Stimulated activated CD8-positive, alpha-beta memory T cell treated with anti-CD3 and anti-CD28 coated beads, Interleukin-4, amount 100 ng/mL, for 24 hours (primary cell): ENCODE measurements at regions not wholly inside any gene's neighbourhood (a gene's known extent, or its start where the extent isn't known, plus 50 kb on each side); places are given as distances from the start of the nearest gene placed in this dataset.

Experiments used
- DNase-seq: peaks from one replicate; pipeline ENCODE4 v3.0.0-alpha.2; 2020; ENCODE audit warnings: low read depth

DNA sequence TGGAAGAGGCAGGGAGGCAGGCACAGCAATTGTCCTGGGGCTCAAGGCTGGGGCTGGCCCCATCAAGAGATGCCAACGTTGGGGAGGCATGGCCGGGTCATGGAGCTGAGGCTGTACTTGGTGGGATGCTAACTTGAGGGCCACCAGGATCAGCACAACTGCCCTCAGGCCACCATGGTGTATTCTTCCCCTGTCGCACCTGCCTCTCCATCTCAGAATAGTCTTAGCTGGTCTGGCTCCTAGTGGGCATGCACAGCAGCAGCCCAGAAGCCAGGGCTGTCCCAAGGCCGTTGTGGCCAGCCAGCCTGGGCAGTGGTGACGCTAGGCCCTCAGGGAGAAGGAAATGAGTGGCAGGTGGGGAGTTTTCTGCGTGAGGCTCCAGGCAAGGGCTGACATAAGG, 91.3 kb downstream of the DHCR7 start:
- DNase-seq: no peak

DNA sequence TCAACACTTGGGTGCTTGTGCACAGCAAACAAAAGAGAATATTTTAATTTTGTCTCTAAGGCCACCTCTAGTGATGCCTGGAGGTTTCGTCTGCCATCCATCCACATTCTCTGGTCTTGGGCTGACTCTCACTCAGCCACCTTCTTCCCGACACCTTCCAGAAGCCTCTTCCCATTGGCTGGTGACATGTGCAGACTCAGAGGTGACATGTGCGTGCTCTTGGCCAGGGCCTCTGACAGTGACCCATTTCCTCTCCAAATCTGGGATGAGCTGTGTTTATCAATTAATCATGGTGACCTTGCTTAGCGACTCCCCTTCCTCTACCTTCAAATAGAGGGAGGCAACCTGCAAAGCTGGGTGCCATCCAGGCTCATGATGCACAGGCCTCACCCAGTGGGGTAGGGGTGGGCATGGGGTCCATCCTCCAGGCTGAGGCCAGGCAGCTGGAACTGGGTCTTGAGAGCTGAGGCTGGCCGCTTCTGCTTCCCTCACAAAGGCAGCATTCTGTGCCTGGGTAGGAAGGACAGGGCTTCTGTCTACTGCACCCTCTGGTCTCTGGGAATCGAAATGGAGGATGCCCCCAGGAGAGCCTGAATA, 91.8 kb downstream of the DHCR7 start:
- no peak for DNase-seq

DNA sequence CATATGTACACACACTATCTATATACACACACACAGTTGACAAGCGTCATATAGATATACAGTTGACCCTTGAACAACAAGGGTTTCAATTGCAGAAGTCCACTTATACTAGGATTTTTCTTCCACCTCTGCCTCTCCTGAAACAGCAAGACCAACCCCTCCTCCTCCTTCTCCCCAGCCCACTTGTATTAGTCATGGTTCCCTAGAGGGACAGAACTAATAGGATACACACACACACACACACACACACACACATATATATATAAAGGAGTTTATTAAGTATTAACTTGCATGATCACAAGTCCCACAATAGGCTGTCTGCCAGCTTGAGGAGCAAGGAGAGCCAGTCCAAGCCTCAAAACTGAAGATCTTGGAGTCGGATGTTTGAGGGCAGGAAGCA, 92.9 kb downstream of the DHCR7 start:
- DNase-seq: no peak

DNA sequence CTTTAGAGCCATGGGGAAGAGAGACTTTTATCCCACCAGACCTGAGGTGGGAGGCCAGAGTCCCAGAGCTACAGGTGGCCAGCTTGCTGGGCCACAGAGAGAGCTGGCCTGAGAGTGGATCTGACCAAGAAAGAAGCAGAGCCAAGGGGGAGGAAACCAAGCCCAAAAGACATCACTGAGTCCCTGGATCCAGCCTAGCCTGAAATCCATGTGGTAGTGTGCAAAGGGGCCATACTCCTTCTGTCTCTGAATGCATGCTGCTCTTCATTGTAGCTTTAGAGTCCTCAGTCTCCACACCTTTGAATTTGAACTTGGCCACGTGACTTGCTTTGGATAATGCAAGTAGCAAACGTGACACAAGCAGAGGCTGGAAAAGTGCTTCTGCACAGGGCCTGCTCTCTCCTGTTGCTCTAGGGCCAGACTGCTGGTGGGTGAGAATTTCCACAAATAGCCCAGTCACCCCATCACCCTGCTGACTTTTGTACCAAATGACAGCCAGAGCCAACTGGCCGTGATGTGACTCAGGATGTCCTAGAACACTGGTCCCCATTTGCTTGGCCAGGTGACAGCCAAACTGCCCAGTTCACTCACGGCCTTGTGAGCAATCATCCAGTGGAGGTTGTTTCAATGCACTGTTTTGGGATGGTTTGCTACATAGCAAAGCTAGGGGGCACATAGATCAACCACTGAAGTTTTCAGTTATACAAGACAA, 93.6 kb downstream of the DHCR7 start:
- DNase-seq: no peak

DNA sequence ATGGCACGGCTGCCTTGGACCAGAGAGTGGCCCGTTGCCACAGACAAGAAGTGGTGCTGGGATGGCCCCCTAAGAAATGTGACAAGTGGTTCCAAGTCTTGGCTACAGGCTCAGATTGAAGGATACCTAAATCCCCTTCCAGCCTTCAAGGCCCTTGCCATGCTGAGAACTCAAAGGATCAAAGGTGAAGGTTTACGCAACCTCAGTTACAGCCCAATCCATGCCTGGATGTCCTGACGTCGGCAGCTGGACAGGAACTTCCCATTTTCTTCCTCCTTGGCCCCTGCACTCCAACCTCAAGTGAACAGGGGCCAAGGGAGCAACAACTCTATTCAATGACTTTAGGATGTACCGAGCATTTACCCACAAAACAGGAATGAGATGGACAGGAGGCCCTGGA, 95.4 kb downstream of the DHCR7 start:
- no peak for DNase-seq

DNA sequence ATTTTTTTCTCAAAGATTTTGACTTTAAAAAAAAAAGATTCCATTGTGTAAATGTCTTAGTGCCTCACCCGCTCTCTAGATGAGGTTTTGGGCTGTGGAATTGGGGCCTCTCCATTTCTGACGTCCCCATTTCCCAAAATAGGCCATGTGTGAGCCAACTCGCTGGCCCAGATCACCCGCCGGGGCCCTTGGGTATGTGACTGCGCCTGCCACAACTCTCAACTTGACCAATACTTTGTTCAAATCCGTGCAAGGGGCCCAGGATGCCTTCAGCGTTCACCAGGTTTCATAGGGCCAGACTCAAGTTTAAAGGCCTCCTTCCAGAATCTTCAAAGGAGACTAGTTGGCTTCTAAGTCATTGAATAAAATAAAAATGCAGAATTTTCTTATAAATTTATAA, 96.0 kb downstream of the DHCR7 start:
- DNase-seq: no peak

DNA sequence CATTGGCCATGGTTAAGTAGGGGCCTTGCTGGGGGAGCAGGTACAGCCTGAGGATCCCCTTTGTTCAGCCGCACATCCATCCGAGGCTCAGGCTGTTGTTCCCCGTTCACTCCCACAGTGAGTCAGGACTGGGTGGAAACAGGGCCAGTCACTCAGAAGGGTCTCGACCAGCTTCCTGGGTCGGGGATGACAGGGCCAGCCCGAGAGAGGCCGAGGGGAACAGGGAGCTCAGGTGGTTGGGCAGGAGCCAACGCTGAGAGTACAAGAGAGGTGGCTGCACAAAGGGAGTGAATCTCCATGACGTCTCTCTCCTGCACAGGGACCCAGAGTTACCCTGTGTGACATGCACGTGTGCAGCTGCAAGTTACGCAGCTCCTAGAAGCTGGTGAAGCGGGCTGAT, 97.2 kb upstream of the SHANK2 start:
- DNase-seq: no peak

DNA sequence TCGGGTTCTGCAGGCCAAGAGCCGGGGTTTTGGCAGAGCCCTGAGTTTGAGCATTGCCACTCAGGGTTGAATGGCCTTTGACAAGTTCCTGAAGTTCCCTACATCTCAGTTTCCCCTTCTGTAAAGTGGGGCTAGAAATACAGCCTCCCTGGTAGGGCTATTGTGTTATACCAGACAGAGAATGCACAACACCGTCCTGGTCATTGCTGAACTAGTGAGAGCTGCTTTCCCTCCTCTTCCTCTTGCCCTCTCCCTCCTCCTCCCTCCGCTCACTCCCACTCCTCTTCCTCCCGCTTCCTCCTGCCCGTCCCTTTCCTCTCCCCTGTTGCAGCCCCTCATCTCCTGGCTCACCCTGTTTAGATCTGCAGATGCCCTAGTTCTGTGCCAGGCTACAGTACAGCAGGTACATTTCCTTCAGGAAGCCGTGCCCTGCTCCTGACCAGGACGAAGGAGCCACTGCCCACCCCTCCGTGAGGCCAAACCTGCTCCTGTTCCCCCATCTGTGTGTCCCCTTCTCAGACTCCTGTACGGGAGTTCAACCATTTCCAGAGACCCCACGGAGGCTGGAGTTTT, 91.5 kb upstream of the SHANK2 start:
- no peak for DNase-seq

DNA sequence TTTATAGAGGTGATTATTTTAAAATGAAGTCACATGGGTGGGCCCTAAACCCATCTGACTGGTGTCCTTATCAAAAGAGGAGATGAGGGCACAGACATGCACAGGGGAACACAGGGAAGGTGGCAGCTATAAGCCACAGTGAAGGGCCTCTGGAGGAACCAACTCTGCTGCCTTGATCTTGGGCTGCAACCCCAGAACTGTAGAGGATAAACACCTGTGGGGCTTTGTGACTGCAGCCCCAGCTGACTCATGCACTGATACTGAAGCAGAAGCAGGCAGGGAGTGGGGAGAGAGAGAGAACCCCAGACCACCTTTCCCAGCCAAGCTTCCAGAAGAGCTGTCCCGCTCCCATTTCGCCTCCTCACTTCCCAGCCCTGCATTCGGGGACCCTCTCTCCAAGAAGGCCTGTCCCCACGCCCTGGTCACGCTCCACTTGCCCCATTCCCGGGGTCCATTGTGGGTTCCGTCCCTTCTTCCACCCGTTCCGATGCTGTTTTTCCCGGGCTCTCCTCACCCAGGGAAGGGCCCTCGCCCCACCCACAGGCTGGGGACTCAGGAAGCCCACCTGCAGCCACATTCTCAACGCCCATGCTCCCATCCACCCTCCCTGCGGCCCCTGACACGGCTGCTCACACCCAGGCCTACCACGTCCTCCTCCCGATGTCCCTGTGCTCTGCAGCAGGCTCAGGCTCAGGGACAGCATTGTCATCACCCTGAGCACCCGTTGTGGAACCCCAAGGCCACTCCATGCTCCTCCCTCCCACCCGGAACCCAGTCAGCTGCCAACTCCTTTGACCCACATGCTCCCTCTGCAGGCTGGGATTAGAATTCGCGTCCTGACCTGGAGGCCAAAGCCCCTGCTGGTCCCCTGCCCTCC, 90.8 kb upstream of the SHANK2 start:
- peak; percentile 1 for DNase-seq

DNA sequence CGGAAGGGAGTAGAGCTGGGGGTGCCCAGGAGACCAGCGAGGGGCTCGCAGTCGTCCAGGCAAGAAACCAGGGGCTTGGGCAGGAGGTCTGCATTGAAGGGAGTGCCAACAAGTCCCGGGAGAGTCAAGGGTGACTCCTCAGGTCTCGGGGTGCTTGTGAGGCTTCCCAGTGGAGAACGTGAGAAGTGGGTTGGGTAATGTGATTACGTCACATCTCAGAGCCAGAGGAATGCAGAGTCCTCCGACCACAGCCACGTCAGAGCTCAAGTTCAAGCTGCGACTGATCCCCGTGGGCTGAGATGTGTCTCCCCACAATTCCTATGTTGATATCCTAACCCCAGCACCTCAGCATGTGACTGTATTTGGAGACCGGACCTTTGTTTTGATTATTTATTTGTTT, 89.7 kb upstream of the SHANK2 start:
- DNase-seq: no peak

DNA sequence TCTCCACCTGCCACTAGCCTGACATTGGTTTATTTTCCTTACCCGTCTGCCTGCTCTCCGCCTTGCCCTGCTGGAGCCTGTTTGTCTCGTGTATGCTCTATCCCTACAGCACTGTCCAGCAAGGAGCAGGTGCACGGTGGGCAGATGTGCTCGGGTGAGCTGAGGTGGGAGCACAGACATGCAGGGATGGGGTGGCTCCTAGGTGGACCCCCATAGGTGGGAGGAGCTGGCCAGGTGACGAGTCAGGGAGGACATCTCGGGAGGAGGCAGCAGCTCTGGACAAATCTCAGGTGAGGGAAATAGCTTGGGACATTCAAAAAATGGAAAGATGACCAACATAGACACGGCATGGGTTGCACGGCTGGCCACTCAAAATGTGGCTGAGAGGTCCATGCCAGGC, 89.2 kb upstream of the SHANK2 start:
- no peak for DNase-seq

DNA sequence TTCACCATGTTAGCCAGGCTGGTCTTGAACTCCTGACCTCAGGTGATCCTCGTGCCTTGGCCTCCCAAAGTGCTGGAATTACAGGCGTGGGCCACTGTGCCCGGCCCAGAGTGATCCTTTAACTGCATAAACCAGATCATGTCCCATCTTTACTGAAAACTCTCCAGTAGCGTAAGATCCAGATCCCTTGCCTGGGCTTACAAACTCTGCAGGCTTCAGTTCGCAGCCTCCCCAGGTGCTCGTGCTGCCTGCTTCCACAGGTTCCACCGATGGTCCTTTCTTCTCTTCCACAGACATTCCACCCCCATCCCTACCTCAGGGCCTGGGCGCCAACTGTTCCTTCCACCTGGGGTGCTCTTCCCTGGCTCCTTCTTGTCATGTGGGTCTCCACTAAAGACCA, 88.8 kb upstream of the SHANK2 start:
- DNase-seq: no peak

DNA sequence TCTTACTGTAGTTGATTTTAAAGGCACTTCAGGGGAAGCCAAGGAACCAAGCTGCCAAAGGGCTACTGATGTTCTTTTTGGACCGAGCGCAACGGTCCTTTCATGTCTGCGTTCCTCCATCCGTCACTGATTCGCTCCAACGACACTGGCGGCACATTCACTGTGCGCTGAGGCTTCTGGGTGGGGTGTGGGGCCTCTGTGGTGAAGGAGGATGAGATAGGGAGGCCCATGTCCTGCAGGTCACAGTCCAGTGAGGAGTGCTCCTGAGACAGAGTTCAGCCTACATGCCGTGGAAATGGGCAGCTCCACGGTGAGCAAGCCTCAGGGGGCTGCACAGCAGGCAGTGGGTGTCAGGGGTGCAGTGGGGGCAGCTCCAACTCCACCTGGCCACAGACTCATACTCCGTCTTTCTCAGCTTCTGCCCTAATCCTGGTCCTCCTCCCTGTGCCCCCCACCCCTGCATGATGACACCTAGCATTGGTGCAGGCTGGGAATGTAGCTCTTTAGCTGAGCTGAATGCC, 87.8 kb upstream of the SHANK2 start:
- DNase-seq: no peak

DNA sequence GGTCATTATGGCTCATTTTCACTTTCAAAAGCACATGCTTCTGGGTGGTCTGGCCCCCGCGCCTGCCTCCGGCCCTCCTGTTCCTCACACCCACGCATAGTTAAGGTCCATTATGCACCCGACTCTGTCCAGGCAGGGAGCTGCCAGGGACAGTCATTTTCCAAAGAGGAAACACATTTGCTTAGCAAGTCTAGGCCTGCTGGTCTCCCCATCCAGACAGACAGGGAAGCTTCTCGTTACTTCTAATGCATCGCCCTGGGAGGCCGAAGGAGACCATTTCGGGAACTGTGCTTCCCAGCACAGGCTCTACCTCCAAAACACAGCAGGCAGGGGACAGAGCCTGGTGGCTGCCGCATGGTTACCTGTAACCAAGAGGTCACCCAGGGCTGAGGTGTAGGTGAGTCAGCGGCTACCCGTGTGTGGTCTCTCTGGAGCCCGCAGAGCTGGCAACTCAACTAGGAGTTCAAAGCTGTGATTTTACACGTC, 87.1 kb upstream of the SHANK2 start:
- DNase-seq: no peak

DNA sequence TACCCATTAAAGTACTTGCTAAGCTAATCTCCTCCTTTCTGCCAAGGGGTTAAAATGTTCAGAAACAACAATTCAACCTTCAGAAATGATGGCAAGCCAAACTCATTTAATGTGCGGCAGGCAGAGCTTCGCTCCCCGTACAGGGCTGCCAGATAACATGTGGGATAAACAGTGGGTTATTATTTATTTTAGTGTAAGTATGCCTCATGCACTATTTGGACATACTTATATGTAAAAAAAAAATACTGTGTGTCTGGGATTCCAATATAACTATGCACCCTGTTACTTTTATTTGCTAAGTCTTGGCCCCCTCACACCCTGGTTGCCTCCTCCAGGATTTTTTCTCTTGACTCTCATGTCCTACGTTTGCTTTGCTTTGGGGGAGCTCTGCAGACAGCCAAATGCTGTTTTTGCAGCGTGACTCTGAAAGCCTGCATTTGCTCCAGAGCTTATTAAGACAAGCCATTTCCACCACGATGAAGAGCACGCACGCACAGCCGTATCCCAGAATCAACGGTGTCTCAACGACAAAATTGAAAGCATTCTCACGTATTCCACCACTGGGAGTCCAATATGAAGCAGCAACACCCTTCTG, 86.5 kb upstream of the SHANK2 start:
- no peak for DNase-seq

DNA sequence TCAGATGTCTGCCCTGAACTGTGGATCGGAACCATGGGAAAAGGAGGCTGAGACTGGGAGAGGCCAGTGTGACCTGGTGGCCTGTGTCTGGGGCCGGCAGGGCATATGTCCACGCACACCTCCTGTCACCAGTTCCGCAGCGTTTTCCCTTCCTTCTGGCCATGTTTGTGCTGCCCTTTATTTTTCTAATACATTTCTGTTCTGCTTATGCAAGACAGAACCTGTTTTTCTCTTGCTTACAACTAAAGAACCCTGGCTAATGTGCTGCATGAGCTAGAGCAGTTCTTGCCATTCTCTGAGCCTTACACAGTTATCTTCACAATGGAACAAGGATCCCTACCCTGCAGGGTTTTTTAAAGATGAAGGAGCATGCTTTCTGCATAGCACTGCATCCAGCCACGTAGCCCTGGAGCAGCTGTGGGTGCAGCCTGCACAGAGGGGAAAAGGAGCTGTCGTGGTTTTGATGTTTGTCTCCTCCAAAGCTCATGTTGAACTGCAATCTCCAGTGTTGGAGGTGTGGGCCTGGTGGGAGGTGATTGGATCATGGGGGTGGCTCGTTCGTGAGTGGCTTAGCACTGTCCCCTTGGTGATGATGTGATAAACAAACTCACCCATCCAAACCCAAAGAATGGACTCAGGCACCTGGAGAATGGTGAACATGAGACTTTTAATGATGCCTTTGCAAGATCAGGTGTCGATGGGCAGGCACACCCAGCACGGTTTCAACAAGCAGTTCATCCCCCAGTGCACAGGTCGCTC, 84.8 kb upstream of the SHANK2 start:
- no peak for DNase-seq

DNA sequence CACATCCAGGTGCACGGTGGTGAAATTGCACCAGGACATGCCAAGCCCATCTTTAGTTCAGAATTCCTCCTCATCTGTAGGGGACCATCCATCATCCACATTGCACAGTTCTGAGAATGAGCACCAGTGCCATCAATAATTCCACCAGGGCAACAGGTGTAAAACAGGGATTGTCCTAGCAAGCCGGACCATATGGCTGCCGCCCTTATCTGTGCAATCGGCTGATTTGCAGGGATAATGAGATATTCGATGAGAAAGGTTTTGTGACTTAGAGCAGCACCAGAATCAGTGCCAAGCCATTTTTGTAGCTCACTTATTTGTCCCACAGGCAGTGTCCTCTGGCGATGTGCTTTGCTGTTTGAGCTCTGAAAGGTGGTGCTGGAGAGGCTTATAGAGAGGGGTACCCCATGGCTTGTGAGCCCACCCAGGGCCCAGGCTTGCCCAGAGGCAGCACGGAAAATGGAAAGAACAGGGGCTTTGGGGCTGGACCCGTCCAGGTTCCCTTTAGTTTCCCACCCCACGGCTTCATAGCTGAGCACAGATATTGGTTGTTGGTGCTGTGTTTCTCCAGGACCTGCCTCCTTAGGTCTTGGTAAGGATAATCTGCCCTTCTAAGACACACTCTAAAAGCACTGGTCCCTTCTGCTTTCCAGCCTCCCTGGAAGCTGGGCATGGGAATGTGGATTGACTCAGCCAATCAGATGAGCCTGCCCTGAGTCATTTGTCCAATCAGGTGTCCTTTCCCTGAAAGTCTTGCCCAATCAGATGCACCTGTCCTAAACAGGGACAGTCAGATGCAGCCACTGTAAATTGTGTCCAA, 84.0 kb upstream of the SHANK2 start:
- DNase-seq: no peak

DNA sequence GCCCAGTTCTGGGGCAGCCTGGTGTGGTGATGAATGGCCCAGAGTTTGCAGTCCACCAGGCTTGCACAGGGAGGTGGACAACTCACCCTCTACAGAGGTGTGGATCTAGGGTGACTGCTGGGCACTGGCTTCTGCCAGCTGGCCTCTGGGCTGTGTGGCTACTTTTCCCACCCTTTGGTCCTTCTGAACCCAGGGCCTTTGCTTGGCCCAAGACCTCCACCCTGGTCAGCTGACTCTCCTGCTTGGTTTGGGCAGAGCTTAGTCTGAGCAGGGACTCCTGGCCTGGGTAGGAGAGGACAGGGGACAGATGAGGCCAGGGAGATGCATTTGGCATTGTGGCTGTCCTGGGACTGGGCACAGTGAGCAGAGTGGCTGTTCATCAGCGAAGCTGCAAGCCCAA, 83.0 kb upstream of the SHANK2 start:
- no peak for DNase-seq

DNA sequence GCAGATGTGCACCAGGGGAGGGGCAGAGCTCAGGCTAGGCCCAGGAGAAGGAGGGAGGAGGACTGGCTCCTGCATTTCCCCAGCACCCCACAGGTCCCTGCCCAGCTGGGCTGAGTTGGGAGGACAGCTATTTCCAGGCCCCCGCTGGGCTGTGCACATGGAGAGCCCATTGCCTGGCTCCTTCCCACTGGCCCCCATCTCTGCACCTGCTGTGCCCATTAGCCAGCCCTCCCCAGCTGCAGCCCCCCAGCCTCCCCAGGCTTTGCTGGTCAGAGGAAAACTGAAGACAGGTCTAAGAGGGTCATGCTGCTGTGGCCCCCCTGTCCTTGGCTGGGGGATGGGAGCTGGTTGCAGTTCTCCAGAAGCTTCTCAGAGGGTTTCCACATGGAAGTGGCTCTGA, 81.8 kb upstream of the SHANK2 start:
- DNase-seq: no peak

DNA sequence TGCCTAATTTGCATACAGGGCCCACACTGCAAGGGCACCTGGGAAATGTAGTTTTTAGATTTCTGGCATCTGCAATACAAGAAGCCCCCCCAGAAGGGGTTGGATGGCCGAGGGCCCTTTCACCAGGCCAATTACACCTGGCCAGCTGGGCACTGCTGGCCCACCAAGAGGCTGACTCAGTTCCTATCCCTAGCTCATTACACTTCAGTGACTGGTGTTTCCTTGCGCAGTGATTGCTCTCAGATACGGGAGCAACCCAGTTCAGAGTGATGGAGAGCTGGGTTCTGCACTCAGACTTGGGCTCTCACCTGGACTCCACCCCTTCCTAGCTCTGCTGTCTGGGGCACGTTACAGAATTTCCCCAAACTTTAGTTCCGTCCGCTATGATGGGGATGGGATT, 81.1 kb upstream of the SHANK2 start:
- no peak for DNase-seq

DNA sequence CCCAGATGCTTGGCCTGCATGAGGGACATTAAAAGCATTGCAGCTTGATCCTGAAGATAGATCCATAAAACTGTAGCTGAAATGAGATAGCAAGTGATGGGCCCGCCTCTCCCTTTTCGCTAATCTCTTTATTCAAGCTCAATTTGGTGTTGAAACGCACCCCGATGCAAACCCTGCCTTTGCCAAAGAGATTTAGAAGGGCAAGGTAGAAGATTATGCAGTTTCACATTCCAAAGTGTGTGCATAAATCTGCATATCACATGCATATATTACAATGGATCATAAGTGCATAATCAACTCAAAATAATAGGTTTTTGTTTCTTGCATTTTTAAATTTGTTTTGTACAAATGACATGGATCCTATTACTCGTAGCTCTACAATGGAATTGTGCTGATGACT, 80.1 kb upstream of the SHANK2 start:
- DNase-seq: no peak
